Prostate gland (tissue), 2 donors: ENCODE measurements at regions not wholly inside any gene's neighbourhood (a gene's known extent, or its start where the extent isn't known, plus 50 kb on each side); places are given as distances from the start of the nearest gene placed in this dataset.

ENCODE experiments used
- CTCF ChIP-seq, 4 experiments: fragments of 200-600 bp in 2 of 4; fragments of 450-650 bp in 2 of 4; sonication (generic) in 2 of 4; IDR thresholded peaks; 1 replicate in 3 of 4; 2 replicates in 1 of 4; pipeline ENCODE4 v1.5.1; 2016 to 2019; ENCODE audit warnings: antibody characterized with exemption in 4 of 4, mild to moderate bottlenecking in 2 of 4, moderate library complexity in 2 of 4
- POLR2AphosphoS5 ChIP-seq: sonication (generic); formaldehyde crosslinking; IDR thresholded peaks from one replicate; pipeline ENCODE4 v1.6.1; 2017; ENCODE audit warnings: antibody characterized with exemption

GRCh38 chr1:219801156-219801820 is 127.1 kb downstream of the SLC30A10 start:
- no peak for TF ChIP-seq CTCF (IDR thresholded peaks at IDR 0.05)
- no peak for TF ChIP-seq POLR2AphosphoS5
